ENCODE measurements at regions not wholly inside any gene's neighbourhood (a gene's known extent, or its start where the extent isn't known, plus 50 kb on each side); places are given as distances from the start of the nearest gene placed in this dataset.
A peak's percentile ranks its signal among the peaks of the same experiment; 100 is the strongest.

- DNase-seq = no peak
Measured at GRCh38 chr2:120921457-120921856, 185.8 kb downstream of the GLI2 start.

DNA sequence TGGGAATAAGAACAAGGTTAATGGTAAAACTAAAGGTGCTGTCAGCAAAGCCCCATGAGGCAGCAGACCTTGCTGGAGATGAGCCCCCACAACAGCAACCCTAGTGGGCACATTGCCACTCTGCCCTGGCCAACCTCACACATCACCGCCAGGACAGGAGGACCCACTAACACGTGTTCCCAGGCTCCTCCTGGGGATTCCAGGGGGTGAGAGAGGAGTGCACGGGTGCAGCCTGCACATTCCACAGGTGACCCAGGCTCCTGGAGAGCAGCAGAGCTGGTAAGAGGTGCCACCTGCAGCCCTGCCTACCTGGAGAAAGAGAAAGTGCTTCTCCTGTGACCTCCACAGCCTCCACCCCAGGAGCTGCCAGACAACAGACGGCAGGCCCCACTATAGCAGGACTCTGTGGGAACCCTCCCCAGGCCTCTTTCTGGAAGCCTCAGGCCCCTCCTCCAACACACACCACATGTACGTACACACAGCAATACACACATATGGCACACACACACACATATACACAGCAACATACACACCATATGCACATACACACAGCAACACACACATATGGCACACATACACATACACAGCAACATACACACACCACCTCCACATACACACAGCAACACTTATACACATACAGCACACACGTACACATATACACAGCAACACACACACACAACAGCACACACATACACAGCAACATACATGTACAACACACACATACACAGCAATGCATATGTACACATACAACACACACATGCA lies 187.1 kb downstream of the GLI2 start:
- DNase-seq = no peak

DNA sequence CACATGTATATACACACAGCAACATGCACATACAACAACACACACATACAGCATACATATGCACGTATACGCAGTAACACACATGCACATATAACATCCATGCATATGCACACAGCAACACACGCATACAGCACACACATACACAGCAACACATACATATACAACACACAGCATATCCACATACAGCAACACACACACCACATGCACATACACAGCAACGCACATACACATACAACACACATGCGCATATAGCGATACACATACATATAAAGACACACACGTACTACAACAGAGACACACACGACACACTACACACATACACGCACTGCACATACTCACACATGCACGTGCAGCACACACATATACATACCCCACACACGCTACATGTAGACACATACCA lies 187.8 kb downstream of the GLI2 start:
- DNase-seq = no peak

DNA sequence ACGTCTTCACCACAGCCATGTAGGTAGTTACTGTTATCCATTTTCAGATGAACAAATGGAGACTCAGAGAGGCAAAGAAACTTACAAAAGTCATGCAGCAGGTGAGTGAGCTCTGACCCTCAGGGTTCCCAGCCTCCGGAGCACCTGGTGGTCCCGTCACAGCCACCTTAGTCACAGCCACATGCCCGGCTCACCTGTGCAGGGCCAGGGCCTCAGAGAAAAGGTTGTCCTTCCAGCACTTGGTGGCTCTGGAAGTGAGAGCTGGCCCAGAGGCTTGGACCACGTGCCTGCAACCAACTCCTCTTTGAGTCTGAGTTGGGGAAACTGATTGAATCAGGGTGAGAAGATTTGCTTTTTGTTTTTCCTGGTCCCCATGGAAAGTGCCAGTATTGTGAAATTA lies 189.3 kb downstream of the GLI2 start:
- no peak for DNase-seq

DNA sequence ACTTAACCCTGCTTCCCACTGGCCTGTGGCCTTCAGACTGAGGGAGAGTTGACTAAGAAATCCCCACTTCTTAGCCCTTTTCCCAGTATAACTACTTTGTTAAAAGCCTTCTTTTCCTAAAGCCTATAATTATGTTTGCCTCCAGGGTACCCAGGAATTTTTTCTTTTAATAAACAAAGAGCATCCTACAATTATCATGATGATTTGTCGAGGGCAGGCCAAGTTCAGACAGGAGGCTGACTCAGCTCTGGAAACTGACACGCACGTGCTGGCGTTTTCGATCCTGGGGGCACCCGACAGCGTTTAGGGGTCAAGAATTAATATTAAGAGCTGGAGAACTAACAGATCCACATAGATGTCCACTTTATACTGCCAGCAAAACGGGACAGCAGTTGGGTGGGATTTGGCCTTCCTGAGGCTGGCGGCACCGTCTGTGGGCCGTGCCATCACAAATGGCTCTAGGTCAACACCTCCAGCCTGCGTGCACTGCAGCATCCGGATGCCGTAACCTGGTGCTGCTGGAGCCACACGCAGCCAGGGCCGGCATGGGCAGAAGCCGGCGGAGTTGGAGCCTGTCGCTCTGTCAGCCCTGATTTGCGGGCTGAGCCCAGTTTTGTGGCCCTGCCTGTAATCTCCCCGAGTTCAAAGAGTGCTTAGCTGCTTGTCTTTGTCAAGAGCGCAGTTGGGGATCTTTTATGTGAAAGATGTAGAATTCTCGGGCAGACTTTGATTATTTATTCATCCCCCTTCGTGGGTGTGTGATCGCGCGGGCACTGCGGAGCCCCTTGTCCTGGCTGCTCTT lies 191.0 kb downstream of the GLI2 start:
- no peak for DNase-seq

GRCh38 chr2:120927265-120927628 lies 191.6 kb downstream of the GLI2 start:
- DNase-seq = peak; percentile 16

DNA sequence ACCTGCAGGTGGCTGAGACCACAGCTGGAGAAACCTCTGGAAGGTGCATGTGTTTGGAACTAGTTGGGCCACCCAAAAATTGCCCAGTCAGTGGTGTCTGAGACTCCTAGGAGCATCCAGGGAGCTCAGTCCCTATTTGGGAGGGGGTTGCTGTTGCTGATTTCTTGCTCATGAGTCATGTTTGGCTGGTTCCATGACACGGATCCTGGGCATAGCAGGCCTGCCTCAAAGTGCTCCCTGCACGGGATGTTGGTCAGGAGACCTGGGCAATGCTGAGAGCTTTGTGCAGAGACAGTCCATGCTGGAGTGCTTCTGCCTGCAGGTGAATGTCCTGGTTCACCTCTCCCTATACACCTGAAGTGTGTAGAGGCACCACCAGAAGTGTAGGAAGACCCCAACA lies 194.2 kb downstream of the GLI2 start:
- no peak for DNase-seq

DNA sequence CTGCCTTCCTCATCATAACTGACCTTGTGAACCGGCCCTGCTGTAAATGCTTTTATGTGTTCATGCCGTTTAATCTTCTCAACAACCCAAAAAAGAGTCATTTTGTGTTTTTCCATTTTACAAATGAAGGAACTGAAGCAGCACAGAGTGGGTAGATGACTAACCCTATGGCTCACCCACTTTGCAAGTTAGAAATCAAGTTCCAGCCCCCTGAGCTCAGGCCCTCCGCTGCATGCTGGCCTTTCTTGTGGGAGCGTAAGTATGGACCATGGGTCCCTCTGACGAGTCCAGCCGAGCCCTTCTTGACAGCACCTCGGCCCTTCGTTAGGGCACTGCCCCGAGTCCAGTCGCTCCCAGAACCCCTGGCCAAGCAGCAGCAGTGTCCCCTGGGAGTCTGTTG lies 194.6 kb downstream of the GLI2 start:
- DNase-seq = no peak

DNA sequence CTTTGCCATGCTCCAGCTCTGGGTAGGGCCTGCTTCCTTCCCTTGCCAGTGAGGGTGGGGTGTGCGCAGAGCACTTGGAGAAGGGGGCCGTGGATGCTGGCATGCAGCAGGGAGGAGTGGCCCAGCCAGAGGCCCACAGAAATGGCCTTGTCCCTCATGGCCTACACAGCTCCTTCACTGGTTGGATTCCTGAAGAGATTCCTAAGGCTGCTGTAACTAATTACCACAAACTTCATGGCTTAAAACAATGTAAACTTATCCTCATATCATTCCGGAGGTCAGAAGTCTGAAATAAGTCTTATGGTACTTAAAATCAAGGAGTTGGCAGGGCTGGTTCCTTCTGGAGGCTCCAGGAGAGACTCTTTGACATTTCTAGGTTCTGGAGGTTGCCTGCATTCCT lies 195.2 kb downstream of the GLI2 start:
- no peak for DNase-seq

GRCh38 chr2:120932472-120932871 lies 196.8 kb downstream of the GLI2 start:
- DNase-seq = no peak

GRCh38 chr2:120932881-120933280 lies 197.2 kb downstream of the GLI2 start:
- DNase-seq = no peak

- no peak for DNase-seq
Measured at GRCh38 chr2:120933693-120934573, 198.3 kb downstream of the GLI2 start.

DNA sequence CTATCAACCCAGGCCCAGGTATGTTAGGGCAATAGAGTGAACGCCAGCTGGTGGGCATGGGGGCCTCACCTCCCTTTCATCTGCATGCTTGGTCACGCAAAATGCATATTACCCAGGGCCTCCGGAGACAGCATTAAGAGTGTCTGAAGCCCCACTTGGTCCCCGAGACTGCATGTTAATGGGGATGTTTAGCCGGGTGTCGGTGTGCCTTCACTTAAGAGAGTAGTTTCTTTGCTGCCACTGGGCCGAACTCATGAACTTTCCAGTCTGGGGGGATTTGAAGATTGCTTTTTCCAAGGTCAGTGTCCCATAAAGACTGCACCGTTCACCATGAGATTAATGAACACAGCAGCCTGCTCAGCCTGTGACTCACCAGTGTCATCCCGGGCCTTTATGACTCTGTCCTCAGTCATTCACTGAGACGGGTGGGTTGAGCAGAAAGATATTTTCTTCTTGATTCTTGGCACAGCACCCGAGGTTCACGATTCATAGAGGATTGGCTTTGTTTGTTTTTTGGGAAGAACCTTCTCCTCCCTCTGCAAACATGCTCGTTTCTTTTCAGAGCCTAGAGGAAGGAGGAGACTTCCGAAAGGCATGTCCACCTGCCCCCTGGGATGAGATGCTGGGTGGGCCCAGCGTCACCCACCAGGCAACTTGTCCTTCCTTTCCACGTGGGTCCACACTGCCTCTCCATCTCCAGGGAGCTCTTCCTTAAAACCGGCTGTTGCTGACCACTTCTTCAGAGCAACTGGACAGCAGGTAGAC lies 199.1 kb downstream of the GLI2 start:
- peak; percentile 17 for DNase-seq

- DNase-seq = no peak
Measured at GRCh38 chr2:120935339-120936313, 200.0 kb downstream of the GLI2 start.

- no peak for DNase-seq
Measured at GRCh38 chr2:120936476-120937334, 201.0 kb downstream of the GLI2 start.

DNA sequence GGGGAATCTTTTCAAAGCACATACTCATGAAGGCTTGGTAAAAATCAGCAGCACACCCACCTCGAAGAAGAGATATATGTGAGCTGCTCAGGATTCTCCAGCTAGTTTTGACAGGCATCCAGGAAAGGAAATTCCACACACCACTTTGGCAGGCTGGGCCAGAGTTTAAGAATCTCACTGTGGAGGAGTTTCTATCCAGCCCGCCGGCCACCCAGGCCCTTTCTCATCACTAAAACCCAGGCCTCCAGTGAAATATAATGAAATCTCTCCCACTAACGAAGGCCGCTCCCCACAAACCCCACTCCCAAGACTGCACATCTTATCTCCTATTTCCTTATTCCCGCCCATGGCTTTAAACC lies 202.0 kb downstream of the GLI2 start:
- DNase-seq = no peak

DNA sequence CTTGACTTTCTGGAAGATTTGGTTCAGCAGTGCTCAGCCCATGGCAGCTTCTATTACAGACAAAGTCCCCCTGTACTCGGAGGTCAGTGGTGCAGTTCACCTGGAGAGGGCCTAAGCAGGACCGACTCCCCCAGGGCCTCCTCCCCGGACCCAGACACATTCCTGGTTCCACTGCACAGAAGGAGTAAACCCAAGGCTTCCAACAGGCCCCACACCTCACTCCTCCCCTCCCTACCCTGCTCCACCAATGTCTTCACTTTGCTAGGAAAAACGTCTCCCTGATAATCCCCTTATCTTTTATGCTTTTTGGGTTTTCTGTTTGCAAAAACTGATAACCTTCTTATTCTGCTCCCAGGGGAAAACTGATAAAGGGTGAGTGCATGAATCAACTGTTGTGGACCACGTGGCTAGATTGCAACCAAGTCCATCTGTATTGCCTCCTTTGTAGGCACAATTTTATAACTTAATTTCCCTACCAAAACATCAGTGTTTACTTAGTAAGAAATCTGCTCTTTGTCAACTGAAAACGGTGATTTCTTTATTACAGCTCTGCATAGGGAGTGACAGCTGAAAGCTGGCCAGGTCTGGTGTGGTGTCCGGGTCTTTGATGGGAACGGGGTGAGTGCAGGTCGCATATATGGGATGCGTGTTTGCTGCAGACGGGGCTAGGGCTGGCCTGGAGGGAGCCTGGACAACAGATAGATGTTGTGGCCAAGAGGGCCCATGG lies 202.5 kb downstream of the GLI2 start:
- DNase-seq = no peak

DNA sequence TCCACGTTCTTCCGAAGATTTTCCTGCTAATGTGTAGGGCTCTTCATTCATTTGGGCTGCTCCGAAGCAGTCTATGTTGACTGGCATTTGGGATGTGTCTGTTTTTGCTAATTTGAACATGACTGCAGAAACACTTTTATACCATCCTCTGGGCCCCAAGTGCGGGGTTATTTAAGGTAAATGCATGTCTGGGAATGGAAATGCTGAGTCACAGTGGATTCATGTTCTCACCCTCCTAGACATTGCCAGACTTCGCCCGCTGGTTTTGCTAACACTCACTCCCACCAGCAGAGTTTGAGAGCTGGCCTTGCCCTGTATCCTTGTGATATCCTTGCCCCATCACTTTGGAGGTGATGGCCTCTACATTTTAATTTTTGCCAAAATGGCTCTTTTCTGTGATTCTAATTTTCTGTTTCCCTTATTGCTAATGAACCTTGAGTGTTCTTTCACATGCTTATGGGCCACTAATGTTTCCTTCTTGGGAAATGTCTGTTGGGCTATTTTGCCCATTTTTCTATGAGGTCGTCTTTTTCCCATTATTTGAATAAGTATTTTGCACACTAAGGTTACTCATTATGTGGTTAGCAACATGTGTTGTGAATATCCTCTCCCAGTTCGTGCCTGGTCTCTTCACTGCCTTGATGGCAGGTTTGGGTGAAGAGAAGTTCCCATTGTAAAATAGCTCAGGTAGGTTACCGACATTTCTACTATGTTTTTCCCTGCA lies 204.1 kb downstream of the GLI2 start:
- no peak for DNase-seq

DNA sequence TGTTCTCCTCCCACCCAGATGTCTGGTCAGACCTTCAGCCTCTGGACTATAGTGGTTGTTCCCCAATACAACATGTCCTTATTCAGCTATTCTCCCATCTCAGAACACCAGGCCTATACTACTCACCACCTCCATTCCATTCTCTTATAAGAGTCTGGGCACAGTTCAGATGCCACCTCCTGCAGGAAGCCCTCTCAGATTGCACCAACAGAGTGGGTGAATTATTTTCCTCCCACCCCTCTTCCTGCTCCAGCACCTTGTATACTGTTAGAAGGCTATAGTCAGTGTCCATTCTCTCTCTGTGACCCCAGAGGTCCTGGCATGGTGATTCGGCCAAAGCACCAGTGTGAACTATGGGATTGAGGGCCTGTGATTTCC lies 204.6 kb downstream of the GLI2 start:
- DNase-seq = no peak

Measured in DMS53 (cell line).